ENCODE measurements at regions not wholly inside any gene's neighbourhood (a gene's known extent, or its start where the extent isn't known, plus 50 kb on each side); places are given as distances from the start of the nearest gene placed in this dataset.
A peak's percentile ranks its signal among the peaks of the same experiment; 100 is the strongest.

- Histone ChIP-seq H3K4me1 (replicated peaks in 1 of 2) (peaks cover 0 to 12% of the 10 kb centered on the region in 2 donors), H3K27ac (no peak overlapping the region), H3K4me3 (no peak overlapping the region)
- WGBS, 10 experiments = 0 to 86% (median 60%) methylated on average over 1 of the region's 1 CpG; no CpG with 5 or more reads in 7 of the 10 experiments
- in situ Hi-C loops (cut with MboI; ENCODE audit: low pct_unique_long_range_greater_than_20kb in 2 of 9, low sequenced_read_pairs in 9 of 9, unreplicated experiment in 9 of 9) = loop anchor here in 1 of 9 experiments (25.0 kb wide), 1 partner anchor 1296 kb away; no protein-coding TSS in a partner anchor
- ATAC-seq (replicated peaks in 6 of 8) = no peak
Observed at GRCh38 chr2:133833746-133834145, 265.5 kb upstream of the NCKAP5 start.

GRCh38 chr2:133835821-133836619, 267.8 kb upstream of the NCKAP5 start:
- Histone ChIP-seq H3K27ac (no peak overlapping the region), H3K4me1 (replicated peaks in 1 of 2) (no peaks in the 10 kb centered on the region), H3K4me3 (no peak overlapping the region)
- in situ Hi-C loops (cut with MboI; ENCODE audit: low pct_unique_long_range_greater_than_20kb in 2 of 9, low sequenced_read_pairs in 9 of 9, unreplicated experiment in 9 of 9) = loop anchor here in 1 of 9 experiments (25.0 kb wide), 1 partner anchor 1299 kb away; no protein-coding TSS in a partner anchor
- ATAC-seq (replicated peaks in 6 of 8) = peak in 2 of 8 experiments; percentile 68 to 91
- WGBS, 10 experiments = 80 to 100% (median 88%) methylated on average over 1 to 2 of the region's 2 CpGs; no CpG with 5 or more reads in 5 of the 10 experiments

- Histone ChIP-seq H3K4me1 (replicated peaks in 1 of 2) (peaks cover 0 to 2% of the 10 kb centered on the region in 2 donors), H3K4me3 (no peak overlapping the region), H3K27ac (no peak overlapping the region)
- 0 to 100% (median 84%) methylated on average over 1 to 7 of the region's 11 CpGs; no CpG with 5 or more reads in 2 of the 10 experiments for WGBS, 10 experiments
- ATAC-seq (replicated peaks in 6 of 8) = peak in 1 of 8 experiments; percentile 14
- in situ Hi-C loops (cut with MboI; ENCODE audit: low pct_unique_long_range_greater_than_20kb in 2 of 9, low sequenced_read_pairs in 9 of 9, unreplicated experiment in 9 of 9) = loop anchor here in 1 of 9 experiments (25.0 kb wide), 1 partner anchor 1300 kb away; no protein-coding TSS in a partner anchor
Observed at GRCh38 chr2:133836691-133837345, 268.6 kb upstream of the NCKAP5 start.

GRCh38 chr2:133837441-133838094, 269.3 kb upstream of the NCKAP5 start:
- 33 to 70% (median 65%) methylated on average over 2 to 3 of the region's 6 CpGs; no CpG with 5 or more reads in 6 of the 10 experiments for WGBS, 10 experiments
- H3K4me1 ChIP-seq (replicated peaks in 1 of 2) = peaks cover 7 to 8% of the 10 kb centered on the region in 2 donors
- ATAC-seq (replicated peaks in 6 of 8) = peak in 3 of 8 experiments; percentile 10 to 20 (median 16)
- H3K4me3 ChIP-seq = no peak overlapping the region
- in situ Hi-C loops (cut with MboI; ENCODE audit: low pct_unique_long_range_greater_than_20kb in 2 of 9, low sequenced_read_pairs in 9 of 9, unreplicated experiment in 9 of 9) = loop anchor here in 1 of 9 experiments (25.0 kb wide), 1 partner anchor 1300 kb away; no protein-coding TSS in a partner anchor
- no peak overlapping the region for H3K27ac ChIP-seq

GRCh38 chr2:133838642-133839365, 270.5 kb upstream of the NCKAP5 start:
- ATAC-seq (replicated peaks in 6 of 8) = no peak

GRCh38 chr2:133839677-133840076, 271.4 kb upstream of the NCKAP5 start:
- WGBS, 10 experiments = 83 to 100% (median 93%) methylated on average over 1 to 6 of the region's 6 CpGs
- in situ Hi-C loops (cut with MboI; ENCODE audit: low pct_unique_long_range_greater_than_20kb in 2 of 9, low sequenced_read_pairs in 9 of 9, unreplicated experiment in 9 of 9) = loop anchor here in 1 of 9 experiments (25.0 kb wide), 1 partner anchor 1302 kb away; no protein-coding TSS in a partner anchor
- Histone ChIP-seq H3K4me1 (replicated peaks in 1 of 2) (peaks cover 7 to 21% of the 10 kb centered on the region in 2 donors), H3K4me3 (no peak overlapping the region), H3K27ac (no peak overlapping the region)
- no peak for ATAC-seq (replicated peaks in 6 of 8)

More at GRCh38 chr2:133838642-133839365, 270.5 kb upstream of the NCKAP5 start:
- WGBS, 10 experiments = 60 to 100% (median 94%) methylated on average over 2 to 6 of the region's 7 CpGs; no CpG with 5 or more reads in 1 of the 10 experiments
- Histone ChIP-seq H3K4me1 (replicated peaks in 1 of 2) (peaks cover 7 to 20% of the 10 kb centered on the region in 2 donors), H3K4me3 (no peak overlapping the region), H3K27ac (no peak overlapping the region)
- in situ Hi-C loops (cut with MboI; ENCODE audit: low pct_unique_long_range_greater_than_20kb in 2 of 9, low sequenced_read_pairs in 9 of 9, unreplicated experiment in 9 of 9) = loop anchor here in 1 of 9 experiments (25.0 kb wide), 1 partner anchor 1302 kb away; no protein-coding TSS in a partner anchor

GRCh38 chr2:133840761-133841160, 272.5 kb upstream of the NCKAP5 start:
- no peak for ATAC-seq (replicated peaks in 6 of 8)
- Histone ChIP-seq H3K4me1 (replicated peaks in 1 of 2) (peaks cover 7 to 21% of the 10 kb centered on the region in 2 donors), H3K27ac (no peak overlapping the region), H3K4me3 (no peak overlapping the region)
- in situ Hi-C loops (cut with MboI; ENCODE audit: low pct_unique_long_range_greater_than_20kb in 2 of 9, low sequenced_read_pairs in 9 of 9, unreplicated experiment in 9 of 9) = loop anchor here in 1 of 9 experiments (25.0 kb wide), 1 partner anchor 1303 kb away; no protein-coding TSS in a partner anchor
- WGBS, 10 experiments = 70 to 92% (median 80%) methylated on average over 2 to 6 of the region's 7 CpGs; no CpG with 5 or more reads in 3 of the 10 experiments

- Histone ChIP-seq H3K4me1 (replicated peaks in 1 of 2) (peaks cover 7 to 21% of the 10 kb centered on the region in 2 donors), H3K27ac (no peak overlapping the region), H3K4me3 (no peak overlapping the region)
- WGBS, 10 experiments = 6 to 100% (median 50%) methylated on average over 1 to 4 of the region's 4 CpGs; no CpG with 5 or more reads in 3 of the 10 experiments
- peak in 2 of 8 experiments; percentile 76 to 88 for ATAC-seq (replicated peaks in 6 of 8)
- in situ Hi-C loops (cut with MboI; ENCODE audit: low pct_unique_long_range_greater_than_20kb in 2 of 9, low sequenced_read_pairs in 9 of 9, unreplicated experiment in 9 of 9) = loop anchor here in 1 of 9 experiments (25.0 kb wide), 1 partner anchor 1305 kb away; no protein-coding TSS in a partner anchor
Observed at GRCh38 chr2:133841900-133842299, 273.6 kb upstream of the NCKAP5 start.

- peak in 3 of 8 experiments; percentile 45 to 56 (median 53) for ATAC-seq (replicated peaks in 6 of 8)
- no peak overlapping the region for H3K4me3 ChIP-seq
- peaks cover 7 to 21% of the 10 kb centered on the region in 2 donors for H3K4me1 ChIP-seq (replicated peaks in 1 of 2)
- in situ Hi-C loops (cut with MboI; ENCODE audit: low pct_unique_long_range_greater_than_20kb in 2 of 9, low sequenced_read_pairs in 9 of 9, unreplicated experiment in 9 of 9) = loop anchor here in 1 of 9 experiments (25.0 kb wide), 1 partner anchor 1305 kb away; no protein-coding TSS in a partner anchor
- 56 to 100% (median 83%) methylated on average over 1 to 2 of the region's 2 CpGs; no CpG with 5 or more reads in 5 of the 10 experiments for WGBS, 10 experiments
- H3K27ac ChIP-seq = peak overlapping the region in 1 of 2 donors; percentile 13
Observed at GRCh38 chr2:133842446-133842845, 274.2 kb upstream of the NCKAP5 start.

GRCh38 chr2:133843091-133843490, 274.8 kb upstream of the NCKAP5 start:
- in situ Hi-C loops (cut with MboI; ENCODE audit: low pct_unique_long_range_greater_than_20kb in 2 of 9, low sequenced_read_pairs in 9 of 9, unreplicated experiment in 9 of 9) = loop anchor here in 1 of 9 experiments (25.0 kb wide), 1 partner anchor 1306 kb away; no protein-coding TSS in a partner anchor
- Histone ChIP-seq H3K4me3 (no peak overlapping the region), H3K27ac (no peak overlapping the region), H3K4me1 (replicated peaks in 1 of 2) (peaks cover 7 to 21% of the 10 kb centered on the region in 2 donors)
- ATAC-seq (replicated peaks in 6 of 8) = no peak
- 29 to 100% (median 84%) methylated on average over 1 to 2 of the region's 3 CpGs; no CpG with 5 or more reads in 4 of the 10 experiments for WGBS, 10 experiments

- Histone ChIP-seq H3K4me1 (replicated peaks in 1 of 2) (peaks cover 7 to 21% of the 10 kb centered on the region in 2 donors), H3K4me3 (no peak overlapping the region), H3K27ac (no peak overlapping the region)
- ATAC-seq (replicated peaks in 6 of 8) = peak in 2 of 8 experiments; percentile 8 to 36
- in situ Hi-C loops (cut with MboI; ENCODE audit: low pct_unique_long_range_greater_than_20kb in 2 of 9, low sequenced_read_pairs in 9 of 9, unreplicated experiment in 9 of 9) = loop anchor here in 1 of 9 experiments (25.0 kb wide), 1 partner anchor 1306 kb away; no protein-coding TSS in a partner anchor
- WGBS, 10 experiments = 83 to 100% (median 85%) methylated on average over 1 to 5 of the region's 6 CpGs; no CpG with 5 or more reads in 5 of the 10 experiments
Observed at GRCh38 chr2:133843551-133843950, 275.3 kb upstream of the NCKAP5 start.

All from motor neuron (in vitro differentiated cells).